ENCODE measurements at regions not wholly inside any gene's neighbourhood (a gene's known extent, or its start where the extent isn't known, plus 50 kb on each side); places are given as distances from the start of the nearest gene placed in this dataset.

DNA sequence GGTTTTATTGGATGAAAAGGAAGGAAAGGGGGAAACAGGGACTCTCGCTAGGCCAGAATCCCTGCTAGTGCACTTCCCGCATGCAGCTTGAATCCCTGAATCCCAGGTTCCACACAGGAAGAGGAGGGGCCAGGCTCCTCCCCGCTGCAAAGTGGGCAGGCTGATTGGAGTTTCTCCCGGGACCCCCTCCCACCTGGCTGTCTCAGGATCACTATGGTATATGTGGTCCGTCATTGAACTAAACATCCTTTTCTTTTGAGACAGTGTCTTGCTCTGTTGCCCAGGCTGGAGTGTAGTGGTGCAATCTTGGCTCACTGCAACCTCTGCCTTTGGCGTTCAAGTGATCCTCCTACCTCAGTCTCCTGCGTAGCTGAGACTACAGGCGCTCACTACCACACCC, 70.7 kb downstream of the FAM50B start:
- TF ChIP-seq CTCF (IDR thresholded peaks at IDR 0.05; ENCODE audit: low read depth, low read length) (no peak), EZH2phosphoT487 (IDR thresholded peaks at IDR 0.05; ENCODE audit: low read depth) (no peak)

Data from OCI-LY3 (cell line).